HG02610 (cell line): ENCODE measurements at regions not wholly inside any gene's neighbourhood (a gene's known extent, or its start where the extent isn't known, plus 50 kb on each side); places are given as distances from the start of the nearest gene placed in this dataset.

Source experiments
- ATAC-seq: cut with Tn5 transposase; IDR thresholded peaks from one replicate; pipeline ENCODE4 v1.9.1; 2021; ENCODE audit warnings: mild to moderate bottlenecking, moderate library complexity; ENCODE audit not compliant: unreplicated experiment

- no peak for ATAC-seq
Observed at GRCh38 chr14:42112108-42112507, 505.4 kb downstream of the LRFN5 start.

- ATAC-seq: no peak
Observed at GRCh38 chr14:42111355-42111754, 504.7 kb downstream of the LRFN5 start.

DNA sequence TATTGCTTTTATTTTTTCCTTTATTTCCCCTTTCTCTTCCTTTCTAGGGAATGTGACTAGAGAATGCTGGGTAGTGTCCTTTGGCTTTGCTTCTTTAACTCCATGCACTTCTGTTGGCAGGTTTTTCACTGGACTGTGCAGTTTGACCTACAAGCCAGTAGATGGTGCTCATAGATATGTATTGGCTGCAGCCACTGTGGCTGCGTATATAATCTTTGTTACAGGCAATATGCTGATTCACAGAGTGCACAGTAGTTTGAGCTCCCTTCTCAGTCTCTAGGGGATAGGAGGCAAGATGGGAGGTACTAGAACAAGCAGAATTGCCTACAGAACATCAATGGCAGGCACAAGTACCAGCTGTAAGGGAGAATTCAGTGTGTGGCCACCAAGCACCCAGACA is 503.5 kb downstream of the LRFN5 start:
- no peak for ATAC-seq

DNA sequence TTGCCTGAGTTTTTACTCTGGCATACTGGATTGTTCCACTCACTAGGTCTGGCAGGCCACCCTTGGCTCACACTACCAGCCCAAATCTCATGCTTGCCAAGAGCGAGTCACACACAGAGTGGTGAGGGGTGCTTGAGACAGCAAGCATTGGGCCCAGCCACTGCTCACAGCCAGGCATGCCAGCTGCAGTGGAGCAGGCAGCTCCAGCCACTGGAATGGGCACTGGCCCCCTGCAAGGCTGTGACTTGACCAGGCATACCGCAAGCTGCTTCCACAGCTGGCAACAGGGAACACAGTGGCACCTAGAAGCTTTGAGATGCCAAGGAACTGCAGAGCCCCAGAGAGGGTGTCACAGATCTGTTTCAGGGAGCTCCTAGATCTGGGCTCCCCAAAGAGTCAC is 488.5 kb downstream of the LRFN5 start:
- no peak for ATAC-seq

DNA sequence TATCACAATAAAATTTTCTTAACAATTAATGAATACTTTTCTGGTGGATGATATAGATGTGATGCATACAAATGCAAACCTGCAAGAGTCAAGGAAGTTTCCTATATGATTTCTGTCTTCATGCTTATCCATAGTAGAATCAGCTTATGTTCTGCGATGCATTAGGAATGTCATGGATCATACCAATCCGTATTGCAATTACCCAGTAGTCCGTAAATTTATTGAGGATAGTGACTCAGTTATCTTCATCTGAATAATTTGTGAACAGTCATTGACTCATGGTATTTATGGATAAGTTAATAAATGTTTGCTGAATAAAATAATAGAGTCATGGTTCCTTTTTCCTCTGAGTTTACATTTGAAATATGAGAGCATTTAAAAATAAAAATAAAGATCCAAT is 483.4 kb downstream of the LRFN5 start:
- ATAC-seq: no peak

DNA sequence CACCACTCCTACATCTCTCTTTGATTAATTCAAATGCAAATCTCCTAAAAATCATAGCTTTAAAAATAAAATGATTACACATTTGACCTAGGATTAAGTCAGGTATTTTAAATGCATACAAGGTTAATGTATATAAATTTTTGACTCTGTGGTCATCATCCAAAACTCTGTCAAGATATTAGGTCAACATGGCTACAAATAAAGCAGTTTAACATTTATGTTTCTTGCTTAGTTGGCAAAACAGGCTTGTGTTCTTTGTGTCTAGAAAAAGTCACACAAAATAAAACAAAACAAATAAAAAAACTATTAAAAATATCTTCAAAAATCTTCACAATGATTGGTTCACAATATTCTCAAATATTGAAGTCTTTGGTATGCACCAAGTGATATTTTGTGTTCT is 473.2 kb downstream of the LRFN5 start:
- ATAC-seq: no peak

DNA sequence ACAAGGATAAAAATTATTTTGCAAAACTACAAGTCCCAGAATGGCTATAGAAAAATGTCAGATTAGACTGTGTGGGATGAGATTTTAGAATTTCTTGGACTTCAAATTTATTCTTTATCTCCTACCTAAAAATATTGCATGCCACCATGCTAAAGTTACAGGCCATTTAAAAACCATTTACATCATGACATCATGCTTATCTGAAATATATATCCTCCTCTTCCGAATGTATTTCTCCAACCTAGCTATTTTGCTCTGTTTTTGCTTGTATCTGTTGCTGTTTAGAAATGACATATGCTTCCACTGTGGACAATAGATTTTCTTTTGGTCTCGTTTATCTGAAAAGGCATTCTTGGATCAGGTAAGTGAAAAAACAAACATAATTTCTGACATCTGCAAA is 471.7 kb downstream of the LRFN5 start:
- ATAC-seq: no peak

GRCh38 chr14:42070031-42070430 is 463.4 kb downstream of the LRFN5 start:
- ATAC-seq: no peak

DNA sequence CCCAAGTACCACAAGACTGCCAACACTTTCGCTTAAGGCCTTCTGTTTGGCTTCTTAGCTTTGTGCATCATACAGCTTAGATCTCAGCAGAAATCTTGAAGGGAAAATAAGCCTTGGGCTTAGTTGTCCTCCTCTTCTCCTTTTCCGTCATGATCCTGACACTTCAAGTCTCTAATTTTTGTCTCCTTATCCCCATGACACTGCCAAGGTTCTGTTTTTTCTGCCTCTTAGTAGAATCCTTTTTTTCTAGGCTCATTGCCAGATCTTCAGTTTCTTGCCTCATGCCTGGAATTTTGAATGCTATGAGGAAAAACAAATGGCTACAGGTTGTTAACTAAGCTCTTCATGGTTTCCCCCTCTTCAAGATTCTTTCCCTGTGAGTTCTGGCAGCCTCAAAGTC is 450.4 kb downstream of the LRFN5 start:
- no peak for ATAC-seq

DNA sequence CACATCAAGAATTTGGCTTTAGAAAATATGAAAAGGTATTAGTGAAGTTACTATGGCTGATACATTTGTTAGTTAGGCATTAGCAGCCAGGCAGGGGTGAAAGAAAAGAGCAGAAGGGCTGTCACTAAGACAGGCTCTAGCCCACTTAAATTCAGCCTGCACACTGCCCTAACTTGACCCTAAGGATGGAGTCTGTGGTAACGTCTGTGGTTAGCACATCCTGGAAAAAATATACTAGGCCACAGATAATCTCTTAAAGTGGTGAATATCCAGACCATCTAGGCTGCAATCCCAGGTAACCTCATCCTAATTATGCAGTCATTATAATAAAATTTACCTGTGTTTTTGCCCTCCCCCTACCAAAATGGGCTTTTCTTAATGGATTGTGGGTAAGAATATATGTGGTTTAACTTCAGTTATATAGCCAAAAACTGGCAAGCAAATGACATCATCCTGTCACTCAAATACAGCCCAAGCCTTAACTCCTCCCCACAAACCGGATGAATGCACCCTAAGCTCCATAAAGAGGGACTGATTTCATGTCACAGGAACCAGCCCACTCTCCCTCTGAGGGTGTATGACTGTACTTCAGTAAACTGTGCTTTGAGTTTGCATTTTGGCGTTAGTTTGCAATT is 440.9 kb downstream of the LRFN5 start:
- no peak for ATAC-seq

DNA sequence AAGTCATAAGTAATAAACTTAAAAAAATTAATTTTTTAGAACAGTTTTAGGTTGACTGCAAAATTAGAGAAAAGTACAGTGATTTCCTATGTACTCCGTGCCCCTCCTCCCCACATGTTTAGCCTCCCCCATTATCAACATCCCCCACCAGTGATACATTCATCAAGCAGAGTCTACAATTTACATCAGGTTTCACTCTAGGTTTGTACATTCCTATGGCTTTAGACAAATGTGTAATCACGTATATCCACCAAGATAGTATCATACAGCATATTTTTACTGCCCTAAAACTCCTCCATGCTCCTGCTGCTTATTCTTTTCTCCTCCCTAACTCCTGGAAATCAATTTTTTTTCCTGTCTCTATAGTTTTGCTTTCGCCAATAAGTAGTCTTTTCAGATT is 438.7 kb downstream of the LRFN5 start:
- no peak for ATAC-seq

DNA sequence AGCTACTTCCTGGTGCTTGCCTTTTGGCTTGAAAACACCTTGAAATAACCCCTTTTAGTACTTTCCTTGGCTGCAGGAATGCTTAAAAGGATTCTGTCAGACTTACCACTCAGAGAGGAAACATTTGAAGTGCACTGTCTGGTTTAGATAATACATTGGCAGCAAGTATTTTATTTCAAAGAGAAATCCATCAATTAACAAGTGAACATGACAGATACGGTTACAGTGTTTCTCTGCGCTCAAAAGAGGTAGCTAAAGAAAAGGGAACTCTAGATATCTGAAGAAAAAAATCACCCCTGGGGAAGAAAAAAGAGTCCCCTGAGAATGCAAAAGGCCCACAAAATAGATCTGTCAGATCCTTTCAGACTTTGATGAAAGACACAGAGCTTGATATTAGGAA is 421.9 kb downstream of the LRFN5 start:
- ATAC-seq: no peak

GRCh38 chr14:42027271-42027670 is 420.6 kb downstream of the LRFN5 start:
- ATAC-seq: no peak

- no peak for ATAC-seq
Observed at GRCh38 chr14:42023452-42023851, 416.8 kb downstream of the LRFN5 start.

GRCh38 chr14:42014301-42014700 is 407.6 kb downstream of the LRFN5 start:
- no peak for ATAC-seq

GRCh38 chr14:42013559-42013958 is 406.9 kb downstream of the LRFN5 start:
- ATAC-seq: no peak

- no peak for ATAC-seq
Observed at GRCh38 chr14:42013153-42013552, 406.5 kb downstream of the LRFN5 start.

- ATAC-seq: no peak
Observed at GRCh38 chr14:42011221-42011620, 404.5 kb downstream of the LRFN5 start.

- ATAC-seq: no peak
Observed at GRCh38 chr14:42004321-42004720, 397.6 kb downstream of the LRFN5 start.

DNA sequence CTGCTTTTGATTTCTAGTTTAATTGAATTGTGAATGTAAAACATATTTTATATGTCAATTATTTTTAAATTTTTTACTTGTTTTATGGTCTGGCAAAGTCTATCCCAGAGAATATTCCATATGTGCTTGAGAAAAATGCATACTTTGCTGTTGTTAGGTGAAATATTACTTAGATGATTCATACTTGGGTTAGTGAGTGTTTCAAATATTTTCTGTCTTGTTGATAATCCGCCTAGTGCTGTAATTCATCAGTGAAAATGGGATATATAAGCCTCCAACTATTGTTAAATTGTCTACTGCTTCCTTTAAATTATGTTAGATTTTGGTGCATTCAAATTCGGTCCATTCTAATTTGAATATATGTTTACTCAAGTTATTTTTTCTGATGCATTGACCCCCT is 395.5 kb downstream of the LRFN5 start:
- ATAC-seq: no peak

- ATAC-seq: no peak
Observed at GRCh38 chr14:42001431-42001830, 394.8 kb downstream of the LRFN5 start.

GRCh38 chr14:42000450-42000849 is 393.8 kb downstream of the LRFN5 start:
- ATAC-seq: no peak

DNA sequence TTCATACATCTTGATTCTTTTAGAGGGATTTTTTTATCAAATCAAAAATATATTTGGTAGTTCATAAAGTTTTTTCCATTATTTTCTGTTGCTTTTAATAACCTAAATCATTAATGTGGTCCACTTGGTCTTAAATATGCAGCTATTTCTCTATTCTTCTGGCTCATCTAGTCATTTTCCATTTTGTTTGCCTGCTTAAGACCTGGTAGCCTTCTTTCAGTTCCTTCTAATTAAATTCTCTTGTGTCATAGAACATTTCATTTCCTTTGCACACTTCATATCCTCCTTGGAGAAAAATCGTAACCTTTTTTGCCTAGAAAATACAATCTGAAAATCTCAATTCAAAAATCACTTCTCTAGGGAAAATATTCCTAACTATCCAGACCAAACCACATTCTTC is 387.0 kb downstream of the LRFN5 start:
- ATAC-seq: no peak
